NB4 (cell line): ENCODE measurements at regions not wholly inside any gene's neighbourhood (a gene's known extent, or its start where the extent isn't known, plus 50 kb on each side); places are given as distances from the start of the nearest gene placed in this dataset.

Experiments
- DNase-seq: peaks from one replicate; pipeline ENCODE4 v3.0.0; 2010; ENCODE audit warnings: low read depth
- H3K4me3 ChIP-seq: one replicate; pipeline ENCODE4 v1.5.1; 2011; ENCODE audit warnings: mild to moderate bottlenecking, low read depth, low read length, moderate library complexity
- CTCF ChIP-seq: IDR thresholded peaks from one replicate; pipeline ENCODE4 v1.5.1; 2012; ENCODE audit warnings: low read depth, low read length
- MAX ChIP-seq: IDR thresholded peaks from 2 replicates; pipeline ENCODE4 v1.6.1; 2011; ENCODE audit warnings: low read depth, low read length
- MYC ChIP-seq: IDR thresholded peaks from 2 replicates; pipeline ENCODE4 v1.6.1; 2011; ENCODE audit warnings: low read depth, low read length
- POLR2A ChIP-seq: IDR thresholded peaks from 2 replicates; pipeline ENCODE4 v1.6.1; 2011; ENCODE audit warnings: mild to moderate bottlenecking; ENCODE audit not compliant: insufficient read length; ENCODE audit errors: extremely low read depth

DNA sequence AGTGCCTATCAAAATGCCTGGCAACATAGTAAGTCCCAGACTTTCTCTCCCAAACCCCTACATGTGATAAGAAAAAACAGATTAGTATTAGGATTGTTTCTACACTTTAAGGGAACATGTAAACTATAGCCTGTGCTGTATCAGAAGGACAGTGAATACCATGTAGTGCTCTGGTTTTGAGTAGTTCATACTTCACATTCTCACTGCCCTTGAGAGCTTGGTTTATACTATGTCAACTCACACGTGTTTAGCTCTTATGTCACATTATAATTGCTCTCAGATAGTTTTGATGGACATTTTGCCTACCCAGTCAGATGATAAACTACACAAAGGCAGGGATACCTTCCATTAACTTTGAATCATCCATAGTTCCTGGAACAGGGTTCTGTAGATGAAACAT lies 58.0 kb upstream of the PGRMC2 start:
- DNase-seq, result no peak
- TF ChIP-seq MAX (no peak), CTCF (no peak), MYC (no peak), POLR2A (no peak)
- no peak overlapping the region for H3K4me3 ChIP-seq

GRCh38 chr4:128342762-128343161 lies 55.1 kb upstream of the PGRMC2 start:
- DNase-seq, result no peak
- TF ChIP-seq MYC, result no peak
- TF ChIP-seq POLR2A, result no peak
- TF ChIP-seq MAX, result no peak
- no peak for TF ChIP-seq CTCF
- no peak overlapping the region for H3K4me3 ChIP-seq

- no peak for DNase-seq
- TF ChIP-seq MYC, result no peak
- TF ChIP-seq CTCF, result no peak
- no peak for TF ChIP-seq MAX
- no peak for TF ChIP-seq POLR2A
Observed at GRCh38 chr4:128341634-128342033, 54.0 kb upstream of the PGRMC2 start.

GRCh38 chr4:128338634-128339355 lies 51.2 kb upstream of the PGRMC2 start:
- DNase-seq, result no peak
- H3K4me3 ChIP-seq, result no peak overlapping the region
- no peak for TF ChIP-seq CTCF
- no peak for TF ChIP-seq MYC
- TF ChIP-seq MAX, result no peak
- no peak for TF ChIP-seq POLR2A

More at GRCh38 chr4:128341634-128342033, 54.0 kb upstream of the PGRMC2 start:
- no peak overlapping the region for H3K4me3 ChIP-seq

DNA sequence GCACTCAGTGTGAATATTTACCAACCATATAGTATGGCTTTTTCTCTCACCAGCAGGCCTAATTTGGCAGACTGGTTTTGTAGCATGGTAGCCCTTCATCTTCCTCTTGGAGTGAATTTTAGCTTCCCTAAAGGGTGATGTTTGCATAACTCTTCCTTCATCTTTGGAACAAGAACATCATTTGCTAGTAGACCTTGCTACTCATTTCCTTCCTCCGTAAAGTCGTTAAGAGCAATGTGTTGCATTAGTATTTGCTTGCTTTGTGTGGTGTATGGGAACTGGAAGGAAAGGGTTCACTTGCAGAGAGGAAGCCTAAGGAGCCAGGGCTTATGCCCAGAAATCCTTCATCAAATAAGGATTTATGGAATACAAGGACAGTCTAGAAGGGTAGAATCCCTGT lies 50.2 kb upstream of the PGRMC2 start:
- no peak for DNase-seq
- TF ChIP-seq MYC (no peak), MAX (no peak), CTCF (no peak), POLR2A (no peak)
- H3K4me3 ChIP-seq, result no peak overlapping the region
